AG09319 (cell line): ENCODE measurements at regions not wholly inside any gene's neighbourhood (a gene's known extent, or its start where the extent isn't known, plus 50 kb on each side); places are given as distances from the start of the nearest gene placed in this dataset.
"Not testable (repeated sequence)": the region's sequence is repeated elsewhere in the genome, so short reads cannot be mapped to it uniquely, and the experiment has no call there.

Source experiments
- DNase-seq: peaks from one replicate; pipeline ENCODE4 v3.0.0-alpha.2; 2010; ENCODE audit warnings: low read depth; ENCODE audit errors: extremely low read depth

GRCh38 chr1:206256935-206257334 lies 53.6 kb downstream of the SRGAP2 start:
- not testable (repeated sequence) for DNase-seq

- not testable (repeated sequence) for DNase-seq
These were observed 58.1 kb downstream of the SRGAP2 start for GRCh38 chr1:206261473-206261872.

DNA sequence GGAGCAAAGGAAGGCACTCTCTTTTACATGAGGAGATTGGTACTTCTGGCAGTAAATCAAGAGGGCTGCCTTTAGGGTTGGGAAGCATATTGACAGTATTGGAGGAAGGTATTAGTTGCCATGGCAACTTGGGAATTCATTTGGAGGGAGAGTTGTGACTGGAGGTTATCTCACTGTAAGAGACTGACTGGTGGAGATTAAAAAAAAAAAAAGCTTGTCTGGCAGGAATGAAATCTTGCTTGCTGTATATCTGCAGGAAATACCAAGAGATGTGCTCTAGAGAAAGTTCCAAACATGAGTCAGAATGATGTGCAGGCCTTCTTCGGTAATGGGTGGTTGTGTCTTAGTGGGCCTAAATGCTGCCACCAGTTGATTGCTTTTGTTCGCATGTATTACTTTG lies 59.1 kb downstream of the SRGAP2 start:
- not testable (repeated sequence) for DNase-seq

- DNase-seq, result not testable (repeated sequence)
These were observed 61.6 kb downstream of the SRGAP2 start for GRCh38 chr1:206264916-206265315.

DNA sequence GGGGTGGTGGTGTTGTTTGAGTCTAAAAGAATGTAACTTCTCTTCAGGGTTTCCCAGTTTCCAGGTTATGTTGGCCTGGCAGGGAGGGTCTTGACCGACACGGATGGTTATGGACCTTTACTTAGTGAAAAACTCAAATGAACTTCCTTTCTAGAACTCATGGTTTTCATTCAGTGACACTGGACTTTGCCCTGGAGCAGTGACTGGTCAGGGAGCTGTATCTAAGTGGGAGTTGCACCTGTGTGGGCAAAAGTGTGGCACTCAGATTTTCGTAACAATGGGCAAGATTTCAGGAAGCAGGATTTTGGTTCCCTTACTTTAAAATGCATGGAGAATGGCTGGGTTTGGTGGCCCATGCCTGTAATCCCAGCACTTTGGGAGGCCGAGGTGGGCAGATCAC lies 67.8 kb downstream of the SRGAP2 start:
- not testable (repeated sequence) for DNase-seq

- DNase-seq, result not testable (repeated sequence)
These were observed 69.8 kb downstream of the SRGAP2 start for GRCh38 chr1:206273104-206273503.

- DNase-seq, result not testable (repeated sequence)
These were observed 72.8 kb downstream of the SRGAP2 start for GRCh38 chr1:206276143-206276542.

DNA sequence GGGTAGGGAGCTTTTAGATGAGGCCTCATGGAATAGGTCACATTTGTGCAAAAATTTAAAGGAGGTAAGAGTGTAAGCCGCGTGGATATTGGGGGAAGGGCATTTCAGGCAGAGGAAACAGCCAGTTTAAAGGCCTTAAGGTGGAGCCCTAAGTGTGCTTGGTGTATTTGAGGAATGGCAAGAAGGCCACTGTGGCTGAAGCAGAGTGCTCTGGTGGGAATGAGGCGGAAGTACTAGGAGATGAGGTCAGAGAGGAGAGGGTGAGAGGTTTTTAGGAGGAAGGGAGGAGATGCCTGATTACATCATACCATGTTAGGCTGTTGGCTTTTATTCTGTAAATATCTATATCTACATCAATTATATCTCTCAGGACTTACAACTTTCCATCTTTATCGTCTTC lies 75.3 kb downstream of the SRGAP2 start:
- not testable (repeated sequence) for DNase-seq

DNA sequence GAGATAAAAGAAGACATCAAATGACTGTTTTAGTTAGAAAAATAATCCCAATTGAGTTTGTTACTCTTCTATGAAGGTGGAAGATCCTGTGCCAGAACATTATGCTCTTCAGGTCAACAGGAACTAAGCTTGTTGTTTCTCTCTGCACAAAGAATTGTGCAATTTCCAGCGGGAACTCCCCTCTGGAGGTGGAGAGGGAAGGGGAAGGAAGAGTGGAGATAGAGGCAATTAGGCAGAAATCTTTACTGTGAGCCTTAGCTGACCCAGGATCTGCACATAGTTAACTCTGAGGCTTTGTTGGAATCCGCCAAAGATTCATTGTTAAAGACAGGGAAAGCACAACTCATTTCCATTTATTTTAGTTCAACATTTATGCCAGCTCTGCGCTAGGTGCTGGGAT lies 77.3 kb downstream of the SRGAP2 start:
- DNase-seq, result not testable (repeated sequence)

DNA sequence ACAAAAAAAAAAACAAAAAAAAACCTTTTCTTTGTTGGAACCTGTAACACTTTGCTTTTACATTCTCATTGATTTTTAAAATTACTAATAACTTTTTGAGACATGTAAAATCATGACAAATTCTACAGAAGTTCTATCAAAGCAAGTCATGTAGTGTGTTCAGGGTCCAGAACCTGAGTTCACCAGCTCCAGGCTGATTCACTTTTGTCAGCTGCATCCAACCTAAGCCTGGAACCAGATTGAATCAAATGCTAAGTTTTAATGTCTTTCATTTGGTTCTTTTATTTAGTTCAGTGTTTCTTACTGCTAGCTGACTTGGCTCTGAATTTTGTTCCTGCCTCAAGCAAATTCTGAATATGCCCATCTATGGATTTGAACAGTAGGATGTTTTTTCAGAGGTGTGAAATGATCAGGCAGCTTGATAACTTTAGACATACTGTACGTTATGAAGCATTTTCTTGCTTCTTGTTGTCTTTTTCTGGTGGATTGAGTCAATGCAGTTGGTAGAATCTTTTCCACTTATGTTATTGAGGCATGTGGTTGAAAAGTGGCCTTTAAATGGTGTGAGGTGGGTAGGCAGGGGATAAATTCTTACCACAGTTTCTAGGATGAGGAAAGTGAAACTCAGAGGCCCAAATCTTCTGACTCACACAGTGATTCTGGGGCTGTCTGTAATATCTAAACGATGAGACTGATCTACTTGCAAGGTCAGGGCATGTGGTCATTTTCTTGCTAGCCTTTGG lies 78.7 kb downstream of the SRGAP2 start:
- DNase-seq, result not testable (repeated sequence)

DNA sequence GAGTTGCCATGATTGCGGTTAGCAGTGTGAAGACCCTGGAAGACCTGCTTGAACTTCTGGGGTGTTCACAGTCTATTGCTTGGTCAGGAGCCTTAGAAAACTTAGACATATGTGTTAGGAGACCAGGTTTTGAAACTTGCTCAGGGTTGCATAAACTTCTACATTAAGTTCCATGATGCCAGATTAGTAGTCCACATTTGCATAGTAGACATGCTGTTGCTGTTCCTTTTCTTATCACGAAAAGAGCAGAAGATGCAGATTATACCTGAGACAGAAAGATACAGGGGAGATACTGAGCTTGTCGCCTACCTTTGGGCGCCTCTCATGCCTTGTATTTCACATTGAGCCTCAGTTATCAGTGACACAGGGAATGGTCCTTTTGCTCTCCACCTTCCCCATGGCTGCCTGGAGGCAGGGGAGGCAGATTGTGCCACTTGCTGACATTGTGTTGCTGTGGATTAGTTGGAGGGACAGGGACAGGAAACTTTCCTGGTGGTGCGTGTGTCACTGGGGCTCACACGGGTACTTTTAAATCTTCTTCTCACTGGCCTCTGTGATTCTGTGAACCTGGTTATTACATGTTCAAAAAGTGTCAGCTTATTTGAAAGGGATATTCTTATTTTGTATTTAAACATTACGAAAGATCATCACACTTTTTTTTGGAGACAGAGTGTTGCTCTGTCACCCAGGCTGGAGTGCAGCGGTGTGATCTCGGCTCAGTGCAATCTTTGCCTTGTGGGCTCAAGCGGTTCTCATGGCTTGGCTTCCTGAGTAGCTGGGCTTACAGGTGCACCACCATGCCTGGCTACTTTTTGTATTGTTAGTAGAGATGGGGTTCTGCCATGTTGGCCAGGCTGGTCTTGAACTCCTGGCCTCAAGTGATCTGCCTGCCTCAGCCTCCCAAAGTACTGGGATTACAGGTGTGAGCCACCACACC lies 82.0 kb downstream of the SRGAP2 start:
- not testable (repeated sequence) for DNase-seq

DNA sequence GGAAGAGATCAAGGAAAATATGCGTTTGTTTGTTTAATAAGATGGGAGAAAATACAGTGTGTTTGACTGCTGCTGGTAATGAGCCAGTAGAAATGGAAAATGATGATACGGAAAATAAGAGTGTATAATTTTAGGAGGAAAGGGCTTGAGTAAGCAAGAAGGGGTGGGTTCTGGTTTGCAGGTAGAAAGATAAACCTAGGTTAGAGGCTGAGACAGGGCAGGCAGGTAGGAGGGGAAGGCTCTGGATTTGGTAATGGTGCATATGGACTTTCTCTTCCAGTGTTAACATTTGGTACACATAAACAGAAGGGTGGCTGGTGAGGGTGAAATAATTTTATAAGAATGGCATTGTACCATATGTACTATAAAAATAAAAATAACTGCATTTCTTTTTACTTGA lies 84.4 kb downstream of the SRGAP2 start:
- not testable (repeated sequence) for DNase-seq

DNA sequence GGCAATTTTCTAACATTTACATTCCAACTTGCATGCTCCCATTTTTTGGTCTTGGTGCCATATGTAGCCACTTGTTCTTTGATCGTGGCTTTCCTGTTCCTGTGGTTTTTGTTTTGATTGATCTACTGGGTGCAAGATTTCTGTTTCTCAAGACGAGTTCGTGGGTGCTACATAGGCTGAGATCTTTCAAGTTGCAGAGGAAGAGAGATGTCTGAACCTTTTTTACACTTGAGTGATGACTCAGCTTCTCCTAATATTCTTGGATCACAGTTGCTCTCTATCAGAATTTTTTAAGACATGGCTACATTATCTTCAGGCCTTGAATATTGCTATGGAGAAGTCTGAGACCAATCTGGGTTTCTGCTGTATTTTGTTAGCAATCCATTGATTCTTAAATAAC lies 85.1 kb downstream of the SRGAP2 start:
- not testable (repeated sequence) for DNase-seq

GRCh38 chr1:206297145-206298031 lies 94.0 kb downstream of the SRGAP2 start:
- DNase-seq, result not testable (repeated sequence)

GRCh38 chr1:206298032-206298392 lies 94.7 kb downstream of the SRGAP2 start:
- not testable (repeated sequence) for DNase-seq

DNA sequence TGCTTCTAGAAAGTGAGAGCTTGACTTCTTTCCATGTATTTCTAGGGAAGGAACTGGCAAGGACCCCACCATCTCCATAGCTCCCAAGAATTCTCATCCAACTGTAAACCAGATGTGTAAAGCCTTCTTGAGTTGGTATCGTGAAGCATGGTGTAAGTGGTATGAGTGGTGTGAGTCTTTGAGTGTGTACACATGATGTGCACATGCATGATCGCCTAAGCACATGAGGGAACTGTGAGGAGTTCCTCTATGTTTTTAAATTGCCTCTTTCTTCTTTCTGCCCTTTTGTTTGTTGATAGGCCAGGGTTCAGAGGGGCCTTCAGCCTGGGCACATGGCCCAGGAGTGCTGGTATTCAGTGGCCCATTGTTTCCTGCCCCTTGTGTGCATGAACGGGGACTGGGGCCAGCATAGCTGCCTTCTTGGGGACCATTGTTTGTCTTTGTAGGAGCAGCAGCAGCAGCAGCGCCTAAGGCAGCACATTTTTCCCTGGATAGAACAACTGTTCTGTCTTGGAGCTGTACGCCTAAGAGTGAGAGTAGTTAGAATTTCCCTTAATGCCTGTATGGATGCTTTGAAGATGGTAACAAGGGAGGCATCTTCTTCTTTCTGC lies 95.9 kb downstream of the SRGAP2 start:
- not testable (repeated sequence) for DNase-seq

DNA sequence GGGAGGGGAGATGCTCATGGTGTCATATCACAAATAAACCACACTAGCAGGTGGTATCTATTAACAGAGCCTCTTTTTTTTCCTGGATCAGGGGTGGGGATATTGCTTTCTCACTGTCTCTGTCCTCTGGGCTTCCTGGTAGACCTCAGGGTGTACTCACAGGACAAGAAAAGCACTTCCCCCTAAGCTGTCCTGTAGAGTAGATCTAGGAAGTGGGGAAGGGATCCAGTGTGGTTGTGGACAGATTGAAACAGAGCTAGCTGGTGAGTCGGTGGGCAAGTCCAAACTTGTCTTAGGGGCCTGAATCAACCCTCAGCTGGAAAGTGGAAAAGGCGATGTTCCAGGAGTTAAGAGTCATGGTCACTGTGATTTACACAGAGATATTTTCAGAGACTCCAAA lies 96.6 kb downstream of the SRGAP2 start:
- not testable (repeated sequence) for DNase-seq

- DNase-seq, result not testable (repeated sequence)
These were observed 98.7 kb downstream of the SRGAP2 start for GRCh38 chr1:206302056-206302455.

DNA sequence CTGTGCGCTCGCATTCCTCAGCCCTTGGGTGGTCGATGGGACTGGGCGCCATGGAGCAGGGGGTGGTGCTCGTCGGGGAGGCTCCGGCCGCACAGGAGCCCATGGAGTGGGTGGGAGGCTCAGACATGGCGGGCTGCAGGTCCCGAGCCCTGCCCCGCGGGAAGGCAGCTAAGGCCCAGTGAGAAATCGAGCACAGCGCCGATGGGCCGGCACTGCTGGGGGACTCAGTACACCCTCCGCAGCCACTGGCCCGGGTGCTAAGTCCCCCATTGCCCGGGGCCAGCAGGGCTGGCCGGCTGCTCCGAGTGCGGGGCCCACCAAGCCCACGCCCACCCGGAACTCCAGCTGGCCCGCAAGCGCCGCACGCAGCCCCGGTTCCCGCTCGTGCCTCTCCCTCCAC lies 104.1 kb downstream of the SRGAP2 start:
- not testable (repeated sequence) for DNase-seq

DNA sequence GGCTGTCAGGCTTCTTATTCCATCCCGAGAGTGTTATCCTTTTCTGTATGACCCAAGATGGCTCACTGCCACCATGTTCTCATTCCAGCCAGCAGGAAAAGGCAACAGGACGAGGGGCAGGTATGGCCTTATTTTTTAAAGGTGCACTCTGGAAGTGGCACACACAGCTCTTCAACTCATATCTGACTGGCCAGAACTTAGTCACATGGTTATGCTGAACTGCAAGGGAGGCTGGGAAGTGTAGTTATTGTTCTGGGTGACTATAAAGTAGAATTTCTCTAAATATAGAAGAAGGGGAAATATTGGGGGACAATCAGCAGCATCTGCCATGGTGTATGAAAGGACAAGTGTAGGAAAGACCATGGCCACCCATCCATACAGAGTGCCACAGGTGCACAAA lies 107.6 kb downstream of the SRGAP2 start:
- not testable (repeated sequence) for DNase-seq
